Neural progenitor cell (in vitro differentiated cells): ENCODE measurements at regions not wholly inside any gene's neighbourhood (a gene's known extent, or its start where the extent isn't known, plus 50 kb on each side); places are given as distances from the start of the nearest gene placed in this dataset.
"Not testable (repeated sequence)": the region's sequence is repeated elsewhere in the genome, so short reads cannot be mapped to it uniquely, and the experiment has no call there.

Experiments used
- CTCF ChIP-seq: fragments of 200-600 bp; sonication (generic); IDR thresholded peaks from 2 replicates; pipeline ENCODE4 v1.5.1; 2017; ENCODE audit warnings: antibody characterized with exemption, mild to moderate bottlenecking
- EZH2 ChIP-seq: fragments of 200-600 bp; sonication (generic); IDR thresholded peaks from 2 replicates; pipeline ENCODE4 v1.6.1; 2017; ENCODE audit warnings: antibody characterized with exemption, mild to moderate bottlenecking, moderate library complexity

GRCh38 chr12:19678501-19678900, 239.2 kb downstream of the AEBP2 start:
- not testable (repeated sequence) for TF ChIP-seq EZH2, CTCF
